Smooth muscle cell (in vitro differentiated cells): ENCODE measurements at regions not wholly inside any gene's neighbourhood (a gene's known extent, or its start where the extent isn't known, plus 50 kb on each side); places are given as distances from the start of the nearest gene placed in this dataset.

Experiments
- DNase-seq: peaks from one replicate; lab custom pipeline; 2025; ENCODE audit not compliant: unreplicated experiment; lab: John Stamatoyannopoulos, UW
- H2AFZ ChIP-seq: fragments of 200-600 bp; sonication (generic); 2 replicates; pipeline ENCODE4 v1.6.0; 2016; ENCODE audit warnings: antibody characterized with exemption, low read depth, mild to moderate bottlenecking
- H3F3A ChIP-seq: fragments of 200-600 bp; sonication (generic); 2 replicates; pipeline ENCODE4 v1.6.0; 2017; ENCODE audit warnings: antibody characterized with exemption, low read depth
- H3K27ac ChIP-seq: fragments of 200-600 bp; sonication (generic); 2 replicates; pipeline ENCODE4 v1.5.1; 2016; ENCODE audit warnings: low read depth, mild to moderate bottlenecking
- H3K27me3 ChIP-seq: fragments of 200-600 bp; sonication (generic); 2 replicates; pipeline ENCODE4 v1.6.1; 2016; ENCODE audit warnings: low read depth, mild to moderate bottlenecking
- H3K36me3 ChIP-seq: fragments of 200-600 bp; sonication (generic); 2 replicates; pipeline ENCODE4 v1.5.1; 2016; ENCODE audit warnings: low read depth
- H3K4me1 ChIP-seq: fragments of 200-600 bp; sonication (generic); 2 replicates; pipeline ENCODE4 v1.5.1; 2016; ENCODE audit warnings: low read depth
- H3K4me2 ChIP-seq: fragments of 200-600 bp; sonication (generic); 2 replicates; pipeline ENCODE4 v1.6.0; 2016; ENCODE audit warnings: mild to moderate bottlenecking
- H3K4me3 ChIP-seq: fragments of 200-600 bp; sonication (generic); 2 replicates; pipeline ENCODE4 v1.5.1; 2016; ENCODE audit warnings: mild to moderate bottlenecking
- H3K79me2 ChIP-seq: fragments of 200-600 bp; sonication (generic); 2 replicates; pipeline ENCODE4 v1.6.0; 2016; ENCODE audit warnings: low read depth, mild to moderate bottlenecking
- H3K9ac ChIP-seq: fragments of 200-600 bp; sonication (generic); 2 replicates; pipeline ENCODE4 v1.6.0; 2016; ENCODE audit warnings: low read depth
- H3K9me3 ChIP-seq: fragments of 200-600 bp; sonication (generic); replicated peaks from 2 replicates; pipeline ENCODE4 v1.5.1; 2016; ENCODE audit warnings: low read depth
- H4K20me1 ChIP-seq: fragments of 200-600 bp; sonication (generic); 2 replicates; pipeline ENCODE4 v1.6.0; 2016; ENCODE audit warnings: low read depth
- WGBS: methylation state at CpG from one replicate; pipeline ENCODE4 v1.1.7; 2016; ENCODE audit warnings: low lambda C conversion rate; 5-methylcytosine and 5-hydroxymethylcytosine counted together
- TF ChIP-seq, protein P1 (sequence below): fragments of 200-600 bp; sonication (generic); IDR thresholded peaks from 2 replicates; pipeline ENCODE4 v1.5.1; 2017; ENCODE audit warnings: borderline replicate concordance, mild to moderate bottlenecking, antibody characterized with exemption; ENCODE audit not compliant: insufficient read depth, poor library complexity, severe bottlenecking

DNA sequence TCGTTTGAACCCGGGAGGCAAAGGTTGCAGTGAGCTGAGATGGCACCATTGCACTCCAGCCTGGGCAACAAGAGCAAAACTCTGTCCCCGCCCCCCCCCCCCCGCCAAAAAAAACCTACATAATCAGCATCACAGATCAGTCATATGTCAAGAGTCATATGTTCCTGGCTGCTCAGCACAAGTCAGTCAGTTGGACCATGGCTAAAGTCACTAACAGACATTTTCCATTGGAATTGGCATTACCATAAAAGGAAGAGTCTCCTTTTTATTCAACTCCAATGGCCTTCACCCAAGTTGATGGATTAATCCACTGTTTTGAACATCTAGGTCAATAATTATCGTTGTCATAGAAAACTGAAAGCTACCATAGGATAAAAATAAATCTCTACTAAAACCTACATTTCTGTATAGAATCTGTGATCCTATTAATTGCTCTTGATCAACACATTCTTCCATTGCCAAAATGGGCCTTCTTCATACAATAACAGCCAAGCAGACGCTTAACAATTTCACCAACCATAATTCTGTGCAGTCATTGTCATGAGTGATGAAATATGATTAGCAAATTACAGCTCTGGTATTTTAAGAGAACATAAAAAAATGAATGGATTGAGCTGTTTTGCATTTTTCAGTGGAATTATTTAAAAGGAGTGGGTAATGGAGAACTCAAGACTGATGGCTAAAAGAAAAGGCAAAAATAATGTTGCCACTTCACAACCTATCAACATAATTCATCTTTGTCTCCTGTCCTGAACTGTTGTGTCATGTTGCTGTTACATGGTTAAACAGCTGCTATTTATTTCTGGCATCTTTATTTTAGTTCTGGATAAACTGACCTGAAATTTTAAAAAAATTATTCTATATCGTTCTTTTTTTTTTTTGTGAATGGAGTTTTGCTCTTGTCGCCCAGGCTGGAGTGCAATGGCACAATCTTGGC, 555.5 kb upstream of the JARID2 start:
- Histone ChIP-seq H3F3A (no peaks in the 10 kb centered on the region), H3K4me2 (no peak overlapping the region), H3K9ac (no peak overlapping the region), H3K27me3 (no peaks in the 10 kb centered on the region), H2AFZ (no peak overlapping the region), H3K36me3 (no peaks in the 10 kb centered on the region), H3K4me1 (peaks cover 6% of the 10 kb centered on the region), H4K20me1 (no peaks in the 10 kb centered on the region), H3K27ac (no peak overlapping the region), H3K79me2 (no peaks in the 10 kb centered on the region), H3K4me3 (no peak overlapping the region), H3K9me3 (no peaks in the 10 kb centered on the region)
- no peak for DNase-seq
- TF ChIP-seq, protein P1, sequence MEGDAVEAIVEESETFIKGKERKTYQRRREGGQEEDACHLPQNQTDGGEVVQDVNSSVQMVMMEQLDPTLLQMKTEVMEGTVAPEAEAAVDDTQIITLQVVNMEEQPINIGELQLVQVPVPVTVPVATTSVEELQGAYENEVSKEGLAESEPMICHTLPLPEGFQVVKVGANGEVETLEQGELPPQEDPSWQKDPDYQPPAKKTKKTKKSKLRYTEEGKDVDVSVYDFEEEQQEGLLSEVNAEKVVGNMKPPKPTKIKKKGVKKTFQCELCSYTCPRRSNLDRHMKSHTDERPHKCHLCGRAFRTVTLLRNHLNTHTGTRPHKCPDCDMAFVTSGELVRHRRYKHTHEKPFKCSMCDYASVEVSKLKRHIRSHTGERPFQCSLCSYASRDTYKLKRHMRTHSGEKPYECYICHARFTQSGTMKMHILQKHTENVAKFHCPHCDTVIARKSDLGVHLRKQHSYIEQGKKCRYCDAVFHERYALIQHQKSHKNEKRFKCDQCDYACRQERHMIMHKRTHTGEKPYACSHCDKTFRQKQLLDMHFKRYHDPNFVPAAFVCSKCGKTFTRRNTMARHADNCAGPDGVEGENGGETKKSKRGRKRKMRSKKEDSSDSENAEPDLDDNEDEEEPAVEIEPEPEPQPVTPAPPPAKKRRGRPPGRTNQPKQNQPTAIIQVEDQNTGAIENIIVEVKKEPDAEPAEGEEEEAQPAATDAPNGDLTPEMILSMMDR = no peak
- WGBS = 98% methylated on average over 8 of the region's 8 CpGs

GRCh38 chr6:14692208-14692607, 553.7 kb upstream of the JARID2 start:
- no peak for DNase-seq
- 77% methylated on average over 1 of the region's 1 CpG for WGBS
- Histone ChIP-seq H3K79me2 (no peaks in the 10 kb centered on the region), H3K27ac (no peak overlapping the region), H3K36me3 (no peaks in the 10 kb centered on the region), H2AFZ (no peak overlapping the region), H3K4me1 (no peaks in the 10 kb centered on the region), H3F3A (no peaks in the 10 kb centered on the region), H3K9ac (no peak overlapping the region), H3K4me2 (no peak overlapping the region), H3K4me3 (no peak overlapping the region), H4K20me1 (no peaks in the 10 kb centered on the region), H3K27me3 (no peaks in the 10 kb centered on the region), H3K9me3 (no peaks in the 10 kb centered on the region)
- TF ChIP-seq, protein P1 = no peak

- Histone ChIP-seq H3K9me3 (no peaks in the 10 kb centered on the region), H3K4me1 (no peaks in the 10 kb centered on the region), H2AFZ (no peak overlapping the region), H3K4me2 (no peak overlapping the region), H4K20me1 (no peaks in the 10 kb centered on the region), H3K9ac (no peak overlapping the region), H3K4me3 (no peak overlapping the region), H3K27me3 (no peaks in the 10 kb centered on the region), H3K36me3 (no peaks in the 10 kb centered on the region), H3K27ac (no peak overlapping the region), H3K79me2 (no peaks in the 10 kb centered on the region), H3F3A (no peaks in the 10 kb centered on the region)
- DNase-seq = no peak
- WGBS = 86% methylated on average over 10 of the region's 10 CpGs
- TF ChIP-seq, protein P1 = no peak
Observed at GRCh38 chr6:14693301-14694192, 552.3 kb upstream of the JARID2 start.
